ENCODE measurements at regions not wholly inside any gene's neighbourhood (a gene's known extent, or its start where the extent isn't known, plus 50 kb on each side); places are given as distances from the start of the nearest gene placed in this dataset.

DNA sequence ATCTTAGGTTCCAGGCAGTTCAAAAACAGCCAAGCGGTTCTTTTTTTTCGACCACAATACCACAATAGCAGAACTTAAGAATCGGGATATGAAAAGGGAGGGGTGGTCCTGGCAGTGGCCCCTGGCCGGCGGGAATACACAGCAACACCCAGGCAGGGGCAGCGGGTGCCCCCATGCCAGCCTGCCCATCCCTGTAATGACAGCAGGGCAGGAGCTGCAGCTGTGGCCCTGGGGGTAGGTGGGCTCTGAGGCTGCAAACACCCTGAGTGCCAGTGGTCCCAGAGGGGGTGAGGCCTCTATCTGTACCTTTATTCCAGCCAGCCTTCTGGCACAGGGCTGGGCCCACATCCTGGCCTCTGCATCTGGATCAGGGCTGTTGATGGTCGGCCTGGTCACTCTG is 247.4 kb downstream of the SEMA3D start:
- CTCF ChIA-PET = interaction anchor here (1.0 kb wide), 1 partner anchor 12 kb away, joined by 3 read pairs; no protein-coding TSS in a partner anchor
- no peak overlapping the region for H3K27ac ChIP-seq (ENCODE audit: low read depth in 2 of 2, low read length in 1 of 2)
- POLR2A ChIA-PET = no interaction called here

DNA sequence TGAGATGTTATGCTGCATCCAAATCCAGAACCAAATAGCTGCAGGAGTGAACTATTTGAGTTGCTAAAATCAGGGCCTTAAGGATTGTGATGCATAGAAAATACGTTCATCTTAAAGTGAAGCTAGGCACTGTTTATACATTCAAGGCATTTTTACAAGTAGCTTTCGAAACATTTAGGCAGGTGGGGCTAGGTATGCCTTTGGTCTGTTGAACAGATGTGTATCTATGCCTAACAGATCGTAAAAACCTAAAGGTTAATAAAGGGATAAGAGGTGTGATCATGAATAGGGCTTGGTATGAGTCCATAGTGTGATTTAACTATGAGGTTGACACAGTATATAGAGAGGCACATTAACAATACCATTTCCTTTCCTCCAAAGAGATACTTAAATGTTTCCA is 262.5 kb downstream of the SEMA3D start:
- no peaks in the 10 kb centered on the region for H3F3A ChIP-seq (replicated peaks; ENCODE audit: insufficient read depth)
- no peaks in the 10 kb centered on the region; a peak in 1 of 4 replicates for H3K4me1 ChIP-seq (ENCODE audit: control insufficient read depth in 1 of 2, insufficient read depth in 2 of 2, low read depth in 1 of 2, low read length in 1 of 2)
- H3K9me2 ChIP-seq = 0 out of 2 replicates have a peak, but pooled peaks cover 3% of the 10 kb centered on the region
- no peak overlapping the region for H2AFZ ChIP-seq (ENCODE audit: low read depth)
- no peak overlapping the region for H3K4me3 ChIP-seq (ENCODE audit: low read depth in 2 of 2, low read length in 1 of 2)
- CTCF ChIA-PET = no interaction called here
- no peak overlapping the region for H3K9ac ChIP-seq
- H4K20me1 ChIP-seq (ENCODE audit: insufficient read depth) = no peaks in the 10 kb centered on the region
- H3K36me3 ChIP-seq (replicated peaks in 1 of 2; ENCODE audit: control insufficient read depth in 1 of 2, insufficient read depth in 2 of 2, low read length in 1 of 2) = no peaks in the 10 kb centered on the region
- 87% methylated on average over 3 of the region's 3 CpGs for WGBS (ENCODE audit: low lambda C conversion rate)
- no peaks in the 10 kb centered on the region for H3K27me3 ChIP-seq (ENCODE audit: insufficient read depth)
- H3K9me3 ChIP-seq = no peaks in the 10 kb centered on the region
- DNase-seq = no peak
- POLR2A ChIA-PET = no interaction called here
- no peak overlapping the region for H3K4me2 ChIP-seq
- H3K27ac ChIP-seq (ENCODE audit: low read depth in 2 of 2, low read length in 1 of 2) = no peak overlapping the region
- H3K79me2 ChIP-seq (ENCODE audit: insufficient read depth) = no peaks in the 10 kb centered on the region
- TF ChIP-seq FOXM1 (IDR thresholded peaks at IDR 0.05; ENCODE audit: low read depth) (no peak), EP300 (IDR thresholded peaks at IDR 0.05; ENCODE audit: borderline replicate concordance in 1 of 2, low read depth in 1 of 2, low read length in 1 of 2) (no peak), FOXJ3 (CRISPR knock-in tag; IDR thresholded peaks at IDR 0.05) (no peak), GABPA (IDR thresholded peaks at IDR 0.05; ENCODE audit: low read depth) (no peak), TAF1 (IDR thresholded peaks at IDR 0.05; ENCODE audit: borderline replicate concordance, low read depth, low read length) (no peak), ELF1 (IDR thresholded peaks at IDR 0.05) (no peak), POLR2AphosphoS5 (IDR thresholded peaks at IDR 0.05; ENCODE audit: low read depth, low read length) (no peak), GATA2 (CRISPR knock-in tag; IDR thresholded peaks at IDR 0.05) (no peak), IRF3 (IDR thresholded peaks at IDR 0.05; ENCODE audit: low read depth, low read length) (no peak), JUND (IDR thresholded peaks at IDR 0.05) (no peak)
- TF ChIP-seq, protein P1, sequence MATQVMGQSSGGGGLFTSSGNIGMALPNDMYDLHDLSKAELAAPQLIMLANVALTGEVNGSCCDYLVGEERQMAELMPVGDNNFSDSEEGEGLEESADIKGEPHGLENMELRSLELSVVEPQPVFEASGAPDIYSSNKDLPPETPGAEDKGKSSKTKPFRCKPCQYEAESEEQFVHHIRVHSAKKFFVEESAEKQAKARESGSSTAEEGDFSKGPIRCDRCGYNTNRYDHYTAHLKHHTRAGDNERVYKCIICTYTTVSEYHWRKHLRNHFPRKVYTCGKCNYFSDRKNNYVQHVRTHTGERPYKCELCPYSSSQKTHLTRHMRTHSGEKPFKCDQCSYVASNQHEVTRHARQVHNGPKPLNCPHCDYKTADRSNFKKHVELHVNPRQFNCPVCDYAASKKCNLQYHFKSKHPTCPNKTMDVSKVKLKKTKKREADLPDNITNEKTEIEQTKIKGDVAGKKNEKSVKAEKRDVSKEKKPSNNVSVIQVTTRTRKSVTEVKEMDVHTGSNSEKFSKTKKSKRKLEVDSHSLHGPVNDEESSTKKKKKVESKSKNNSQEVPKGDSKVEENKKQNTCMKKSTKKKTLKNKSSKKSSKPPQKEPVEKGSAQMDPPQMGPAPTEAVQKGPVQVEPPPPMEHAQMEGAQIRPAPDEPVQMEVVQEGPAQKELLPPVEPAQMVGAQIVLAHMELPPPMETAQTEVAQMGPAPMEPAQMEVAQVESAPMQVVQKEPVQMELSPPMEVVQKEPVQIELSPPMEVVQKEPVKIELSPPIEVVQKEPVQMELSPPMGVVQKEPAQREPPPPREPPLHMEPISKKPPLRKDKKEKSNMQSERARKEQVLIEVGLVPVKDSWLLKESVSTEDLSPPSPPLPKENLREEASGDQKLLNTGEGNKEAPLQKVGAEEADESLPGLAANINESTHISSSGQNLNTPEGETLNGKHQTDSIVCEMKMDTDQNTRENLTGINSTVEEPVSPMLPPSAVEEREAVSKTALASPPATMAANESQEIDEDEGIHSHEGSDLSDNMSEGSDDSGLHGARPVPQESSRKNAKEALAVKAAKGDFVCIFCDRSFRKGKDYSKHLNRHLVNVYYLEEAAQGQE (IDR thresholded peaks at IDR 0.05; ENCODE audit: low read depth, low read length) = no peak

More for the DNA sequence above, 247.4 kb downstream of the SEMA3D start:
- Histone ChIP-seq H3K4me1 (ENCODE audit: control insufficient read depth in 1 of 2, insufficient read depth in 2 of 2, low read depth in 1 of 2, low read length in 1 of 2) (no peaks in the 10 kb centered on the region), H3K9ac (no peak overlapping the region), H3K79me2 (ENCODE audit: insufficient read depth) (no peaks in the 10 kb centered on the region), H3F3A (replicated peaks; ENCODE audit: insufficient read depth) (no peaks in the 10 kb centered on the region), H3K9me3 (peaks cover 8% of the 10 kb centered on the region; the same call in 1 of the 2 replicates), H3K4me3 (ENCODE audit: low read depth in 2 of 2, low read length in 1 of 2) (no peak overlapping the region), H3K36me3 (replicated peaks in 1 of 2; ENCODE audit: control insufficient read depth in 1 of 2, insufficient read depth in 2 of 2, low read length in 1 of 2) (no peaks in the 10 kb centered on the region), H3K27me3 (ENCODE audit: insufficient read depth) (no peaks in the 10 kb centered on the region), H3K9me2 (no peaks in the 10 kb centered on the region), H4K20me1 (ENCODE audit: insufficient read depth) (no peaks in the 10 kb centered on the region), H3K4me2 (no peak overlapping the region), H2AFZ (ENCODE audit: low read depth) (no peak overlapping the region)
- DNase-seq = no peak
- TF ChIP-seq RXRA (IDR thresholded peaks at IDR 0.05; ENCODE audit: borderline replicate concordance, low read depth) (no peak), ELF1 (IDR thresholded peaks at IDR 0.05) (no peak), IRF3 (IDR thresholded peaks at IDR 0.05; ENCODE audit: low read depth, low read length) (no peak), NFIC (IDR thresholded peaks at IDR 0.05; ENCODE audit: borderline replicate concordance) (no peak), RAD21 (IDR thresholded peaks at IDR 0.05; ENCODE audit: low read length) (no peak), SIN3A (IDR thresholded peaks at IDR 0.05; ENCODE audit: borderline replicate concordance, low read depth, low read length) (no peak), USF1 (IDR thresholded peaks at IDR 0.05; ENCODE audit: borderline replicate concordance, low read depth) (no peak), FOXM1 (IDR thresholded peaks at IDR 0.05; ENCODE audit: low read depth) (no peak), EP300 (IDR thresholded peaks at IDR 0.05; ENCODE audit: borderline replicate concordance in 1 of 2, low read depth in 1 of 2, low read length in 1 of 2) (no peak), NRF1 (IDR thresholded peaks at IDR 0.05; ENCODE audit: low read depth, low read length) (no peak), RCOR1 (IDR thresholded peaks at IDR 0.05; ENCODE audit: low read length) (no peak), MXI1 (IDR thresholded peaks at IDR 0.05; ENCODE audit: low read depth, low read length) (no peak)
- TF ChIP-seq, protein P2, sequence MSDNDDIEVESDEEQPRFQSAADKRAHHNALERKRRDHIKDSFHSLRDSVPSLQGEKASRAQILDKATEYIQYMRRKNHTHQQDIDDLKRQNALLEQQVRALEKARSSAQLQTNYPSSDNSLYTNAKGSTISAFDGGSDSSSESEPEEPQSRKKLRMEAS (IDR thresholded peaks at IDR 0.05; ENCODE audit: low read depth) = no peak
- TF ChIP-seq, protein P3, sequence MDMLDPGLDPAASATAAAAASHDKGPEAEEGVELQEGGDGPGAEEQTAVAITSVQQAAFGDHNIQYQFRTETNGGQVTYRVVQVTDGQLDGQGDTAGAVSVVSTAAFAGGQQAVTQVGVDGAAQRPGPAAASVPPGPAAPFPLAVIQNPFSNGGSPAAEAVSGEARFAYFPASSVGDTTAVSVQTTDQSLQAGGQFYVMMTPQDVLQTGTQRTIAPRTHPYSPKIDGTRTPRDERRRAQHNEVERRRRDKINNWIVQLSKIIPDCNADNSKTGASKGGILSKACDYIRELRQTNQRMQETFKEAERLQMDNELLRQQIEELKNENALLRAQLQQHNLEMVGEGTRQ (IDR thresholded peaks at IDR 0.05; ENCODE audit: borderline replicate concordance, low read depth, low read length) = no peak
- 92% methylated on average over 6 of the region's 7 CpGs for WGBS (ENCODE audit: low lambda C conversion rate)
